AG09309 (cell line): ENCODE measurements at regions not wholly inside any gene's neighbourhood (a gene's known extent, or its start where the extent isn't known, plus 50 kb on each side); places are given as distances from the start of the nearest gene placed in this dataset.

ENCODE experiments used
- DNase-seq: peaks from one replicate; pipeline ENCODE4 v3.0.0-alpha.2; 2010; ENCODE audit warnings: low read depth
- H3K4me3 ChIP-seq: 2 replicates; pipeline ENCODE4 v1.5.1; 2011; ENCODE audit warnings: mild to moderate bottlenecking, low read depth, low read length, moderate library complexity; ENCODE audit not compliant: control insufficient read depth
- TF ChIP-seq, protein P1 (sequence below): IDR thresholded peaks from 2 replicates; pipeline ENCODE4 v1.5.1; 2011; ENCODE audit warnings: mild to moderate bottlenecking, low read depth, low read length, inconsistent platforms; ENCODE audit not compliant: insufficient read depth, control insufficient read depth; ENCODE audit errors: missing control alignments

DNA sequence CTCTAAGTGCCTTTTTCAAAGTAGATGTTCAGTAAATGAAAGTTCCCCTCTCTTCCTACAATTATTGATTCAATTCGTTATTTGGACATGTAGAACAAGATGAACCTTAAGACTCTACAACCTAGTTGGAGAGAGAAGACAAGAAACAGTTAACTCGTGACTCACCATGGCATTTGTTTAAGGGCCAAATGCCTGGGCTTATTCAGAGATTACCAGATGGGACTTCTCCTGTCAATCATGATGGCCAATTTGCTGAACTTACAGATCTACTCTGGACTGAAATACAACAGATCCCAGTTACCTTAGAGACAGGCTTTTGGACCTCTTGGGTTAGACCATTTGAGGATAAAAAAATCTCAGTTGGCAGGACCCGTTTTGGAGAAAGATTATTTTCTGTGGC, 93.5 kb downstream of the C1orf94 start:
- no peak for DNase-seq
- TF ChIP-seq, protein P1, sequence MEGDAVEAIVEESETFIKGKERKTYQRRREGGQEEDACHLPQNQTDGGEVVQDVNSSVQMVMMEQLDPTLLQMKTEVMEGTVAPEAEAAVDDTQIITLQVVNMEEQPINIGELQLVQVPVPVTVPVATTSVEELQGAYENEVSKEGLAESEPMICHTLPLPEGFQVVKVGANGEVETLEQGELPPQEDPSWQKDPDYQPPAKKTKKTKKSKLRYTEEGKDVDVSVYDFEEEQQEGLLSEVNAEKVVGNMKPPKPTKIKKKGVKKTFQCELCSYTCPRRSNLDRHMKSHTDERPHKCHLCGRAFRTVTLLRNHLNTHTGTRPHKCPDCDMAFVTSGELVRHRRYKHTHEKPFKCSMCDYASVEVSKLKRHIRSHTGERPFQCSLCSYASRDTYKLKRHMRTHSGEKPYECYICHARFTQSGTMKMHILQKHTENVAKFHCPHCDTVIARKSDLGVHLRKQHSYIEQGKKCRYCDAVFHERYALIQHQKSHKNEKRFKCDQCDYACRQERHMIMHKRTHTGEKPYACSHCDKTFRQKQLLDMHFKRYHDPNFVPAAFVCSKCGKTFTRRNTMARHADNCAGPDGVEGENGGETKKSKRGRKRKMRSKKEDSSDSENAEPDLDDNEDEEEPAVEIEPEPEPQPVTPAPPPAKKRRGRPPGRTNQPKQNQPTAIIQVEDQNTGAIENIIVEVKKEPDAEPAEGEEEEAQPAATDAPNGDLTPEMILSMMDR: no peak
- H3K4me3 ChIP-seq: no peak overlapping the region

DNA sequence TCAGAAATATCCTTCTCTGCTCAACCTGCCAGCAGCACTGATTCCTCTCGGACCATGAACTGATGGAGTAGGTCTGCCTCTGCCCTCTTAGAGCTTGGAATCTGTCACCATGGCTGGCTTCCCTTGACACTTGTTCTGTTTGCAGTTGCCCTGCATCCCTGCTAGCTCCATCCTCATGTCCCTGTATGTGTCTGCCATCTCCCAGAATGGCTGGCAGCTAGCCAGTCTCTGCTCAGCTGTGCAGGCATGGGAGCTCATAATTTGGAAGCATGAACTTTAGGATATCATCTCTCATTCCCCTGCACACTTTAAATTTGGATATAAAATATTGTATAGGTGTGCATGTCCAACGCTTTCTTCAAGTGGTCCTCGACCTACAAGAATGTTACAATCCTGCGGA, 95.4 kb downstream of the C1orf94 start:
- no peak for DNase-seq
- TF ChIP-seq, protein P1: no peak
- no peak overlapping the region for H3K4me3 ChIP-seq

DNA sequence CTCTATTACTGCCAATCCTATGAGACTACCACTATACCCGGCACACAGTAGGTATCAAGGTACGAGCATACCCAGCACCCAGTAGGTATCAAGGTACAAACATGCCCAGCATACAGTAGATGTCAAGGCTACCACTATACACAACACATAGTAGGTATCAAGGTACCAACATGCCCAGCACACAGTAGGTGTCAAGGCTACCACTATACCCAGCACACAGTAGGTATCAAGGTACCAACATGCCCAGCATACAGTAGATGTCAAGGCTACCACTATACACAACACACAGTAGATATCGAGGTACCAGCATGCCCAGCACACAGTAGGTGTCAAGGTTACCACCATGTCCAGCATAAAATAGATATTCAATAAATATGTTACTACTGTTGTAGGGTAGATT, 98.4 kb downstream of the C1orf94 start:
- no peak overlapping the region for H3K4me3 ChIP-seq
- TF ChIP-seq, protein P1: no peak
- DNase-seq: no peak

DNA sequence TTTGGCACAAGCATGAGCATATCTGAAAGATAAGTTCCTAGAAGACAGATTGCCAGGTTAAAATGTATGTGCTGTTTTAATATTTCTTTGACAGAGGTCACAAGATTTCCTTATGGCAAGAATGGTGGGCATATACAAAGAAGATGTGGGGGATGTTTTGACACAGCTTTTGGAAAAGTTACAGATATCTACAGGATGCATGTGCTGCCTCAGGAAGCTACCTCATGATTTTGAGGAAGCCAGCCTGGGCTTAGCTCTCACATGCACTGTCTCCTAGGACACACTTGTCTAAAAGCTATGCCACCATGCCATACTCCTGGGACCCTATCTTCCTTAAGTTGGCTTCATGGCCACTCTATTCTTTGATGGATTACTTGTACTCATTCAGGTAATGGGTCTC, 99.9 kb downstream of the C1orf94 start:
- no peak for DNase-seq
- TF ChIP-seq, protein P1: no peak
- H3K4me3 ChIP-seq: no peak overlapping the region

DNA sequence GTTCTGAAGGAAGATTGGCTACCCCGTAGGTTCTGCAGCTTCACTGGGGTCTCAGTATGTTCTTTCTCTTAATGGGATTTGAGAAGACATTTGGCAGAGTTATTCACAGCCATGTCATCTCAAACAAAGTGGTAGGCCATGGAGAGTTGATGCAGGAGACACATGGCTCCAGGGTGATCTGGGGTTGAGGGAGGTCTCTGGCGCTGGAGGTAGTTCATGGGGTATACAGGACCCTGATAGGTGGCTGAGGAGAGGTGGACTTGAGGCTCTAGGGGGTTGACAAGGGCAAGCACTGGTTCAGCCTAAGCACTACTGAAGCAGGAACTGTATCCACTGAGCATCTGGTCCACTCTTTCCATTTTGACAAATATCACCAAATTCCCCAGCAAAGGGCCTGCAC, 100.4 kb downstream of the C1orf94 start:
- H3K4me3 ChIP-seq: no peak overlapping the region
- TF ChIP-seq, protein P1: no peak
- no peak for DNase-seq

DNA sequence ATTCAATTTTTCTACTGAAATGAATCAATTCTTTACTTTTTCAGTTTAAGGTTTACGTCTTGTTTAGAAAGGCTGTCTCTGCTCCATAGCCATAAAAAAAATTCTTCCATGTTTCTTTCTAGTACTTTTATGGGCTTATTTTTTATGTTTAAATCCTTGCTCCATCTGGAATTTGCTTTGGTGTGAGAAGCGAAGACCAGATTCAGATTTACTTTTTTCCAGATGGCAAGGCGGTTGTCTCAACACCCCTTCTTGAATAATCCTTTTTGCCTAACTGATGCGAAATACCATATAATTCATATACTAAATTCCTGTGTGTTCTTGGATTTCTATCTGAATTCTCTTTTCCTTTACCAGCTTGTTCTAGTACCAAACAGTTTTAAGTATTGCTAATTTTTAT, 101.5 kb downstream of the C1orf94 start:
- TF ChIP-seq, protein P1: no peak
- DNase-seq: no peak
- H3K4me3 ChIP-seq: no peak overlapping the region

DNA sequence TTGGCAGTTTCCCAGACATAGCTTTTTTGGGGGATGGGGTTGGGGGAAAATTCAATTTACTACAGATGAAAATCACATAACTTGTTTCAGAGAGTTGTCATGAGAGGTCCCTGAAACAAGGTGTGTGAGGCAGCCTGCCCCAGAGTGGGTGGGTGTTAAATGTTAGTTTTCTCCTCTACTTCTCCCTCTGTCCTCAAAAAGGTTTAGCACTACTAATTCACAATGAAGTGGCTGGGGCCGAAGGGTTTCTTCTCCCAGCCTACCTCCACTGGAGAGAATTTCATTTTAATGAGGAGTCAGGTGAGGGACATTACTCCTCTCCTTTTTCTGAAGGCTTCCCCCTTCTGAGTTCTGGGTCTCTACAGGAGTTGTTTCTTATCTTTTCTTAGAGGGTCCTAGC, 103.3 kb downstream of the C1orf94 start:
- H3K4me3 ChIP-seq: no peak overlapping the region
- DNase-seq: no peak
- TF ChIP-seq, protein P1: no peak
